Activated naive CD8-positive, alpha-beta T cell treated with anti-CD3 and anti-CD28 coated beads for 36 hours (primary cell): ENCODE measurements at regions not wholly inside any gene's neighbourhood (a gene's known extent, or its start where the extent isn't known, plus 50 kb on each side); places are given as distances from the start of the nearest gene placed in this dataset.

Source experiments
- DNase-seq: peaks from one replicate; pipeline ENCODE4 v3.0.0; 2021
- H3K27ac Mint-ChIP-seq: one replicate; pipeline ENCODE4 v1.8.0; 2022; ENCODE audit warnings: mild to moderate bottlenecking, moderate library complexity, mixed read lengths
- H3K27me3 Mint-ChIP-seq: one replicate; pipeline ENCODE4 v1.8.0; 2022; ENCODE audit warnings: mild to moderate bottlenecking, mixed read lengths
- H3K36me3 Mint-ChIP-seq: one replicate; pipeline ENCODE4 v1.8.0; 2021; ENCODE audit warnings: mild to moderate bottlenecking, mixed read lengths
- H3K4me1 Mint-ChIP-seq: one replicate; pipeline ENCODE4 v1.8.0; 2021; ENCODE audit warnings: mixed read lengths
- H3K4me3 Mint-ChIP-seq: one replicate; pipeline ENCODE4 v1.8.0; 2022; ENCODE audit warnings: mild to moderate bottlenecking, moderate library complexity, mixed read lengths
- H3K9me3 Mint-ChIP-seq: one replicate; pipeline ENCODE4 v1.8.0; 2022; ENCODE audit warnings: mixed read lengths

- Mint-ChIP-seq H3K27ac (no peak overlapping the region), H3K36me3 (no peaks in the 10 kb centered on the region), H3K27me3 (no peaks in the 10 kb centered on the region), H3K4me1 (no peaks in the 10 kb centered on the region), H3K4me3 (no peak overlapping the region), H3K9me3 (peaks cover 10% of the 10 kb centered on the region)
- DNase-seq: no peak
Measured at GRCh38 chr22:48660104-48660789, 1167.4 kb downstream of the BRD1 start.

GRCh38 chr22:48659404-48659996, 1168.2 kb downstream of the BRD1 start:
- Mint-ChIP-seq H3K27me3 (no peaks in the 10 kb centered on the region), H3K9me3 (peaks cover 9% of the 10 kb centered on the region), H3K4me3 (no peak overlapping the region), H3K27ac (no peak overlapping the region), H3K4me1 (no peaks in the 10 kb centered on the region), H3K36me3 (no peaks in the 10 kb centered on the region)
- DNase-seq: no peak

- H3K4me3 Mint-ChIP-seq: no peak overlapping the region
- H3K27me3 Mint-ChIP-seq: no peaks in the 10 kb centered on the region
- H3K27ac Mint-ChIP-seq: no peak overlapping the region
- H3K9me3 Mint-ChIP-seq: peaks cover 3% of the 10 kb centered on the region
- H3K36me3 Mint-ChIP-seq: no peaks in the 10 kb centered on the region
- no peak for DNase-seq
- no peaks in the 10 kb centered on the region for H3K4me1 Mint-ChIP-seq
Measured at GRCh38 chr22:48658871-48659270, 1168.8 kb downstream of the BRD1 start.

DNA sequence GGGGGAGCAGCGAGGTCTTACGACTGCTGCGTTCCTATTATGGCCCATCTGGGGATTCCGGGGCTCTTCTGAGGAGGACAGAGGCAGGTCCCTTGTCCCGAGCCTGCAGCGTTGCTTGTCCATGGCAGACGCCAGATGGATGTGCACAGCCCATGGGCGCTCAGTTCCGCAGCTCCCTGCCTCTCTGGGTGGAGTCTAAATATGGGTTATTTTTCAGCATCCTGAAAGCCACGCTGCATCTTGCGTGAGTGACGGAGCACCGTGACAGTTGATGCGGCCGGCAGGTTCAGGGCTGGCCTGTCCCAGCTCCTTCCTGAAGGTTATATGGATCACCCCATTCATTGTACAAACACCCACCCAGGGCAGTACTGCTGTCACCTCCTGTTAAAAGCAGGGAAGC, 1169.4 kb downstream of the BRD1 start:
- H3K9me3 Mint-ChIP-seq: no peaks in the 10 kb centered on the region
- no peaks in the 10 kb centered on the region for H3K36me3 Mint-ChIP-seq
- H3K4me1 Mint-ChIP-seq: no peaks in the 10 kb centered on the region
- H3K27me3 Mint-ChIP-seq: no peaks in the 10 kb centered on the region
- no peak overlapping the region for H3K27ac Mint-ChIP-seq
- H3K4me3 Mint-ChIP-seq: no peak overlapping the region
- DNase-seq: no peak

GRCh38 chr22:48654492-48654891, 1173.2 kb downstream of the BRD1 start:
- no peaks in the 10 kb centered on the region for H3K27me3 Mint-ChIP-seq
- H3K27ac Mint-ChIP-seq: no peak overlapping the region
- no peaks in the 10 kb centered on the region for H3K36me3 Mint-ChIP-seq
- no peaks in the 10 kb centered on the region for H3K4me1 Mint-ChIP-seq
- DNase-seq: no peak
- H3K9me3 Mint-ChIP-seq: no peaks in the 10 kb centered on the region
- H3K4me3 Mint-ChIP-seq: no peak overlapping the region

- DNase-seq: no peak
- Mint-ChIP-seq H3K36me3 (no peaks in the 10 kb centered on the region), H3K4me1 (no peaks in the 10 kb centered on the region), H3K4me3 (no peak overlapping the region), H3K9me3 (no peaks in the 10 kb centered on the region), H3K27me3 (no peaks in the 10 kb centered on the region), H3K27ac (no peak overlapping the region)
Measured at GRCh38 chr22:48653929-48654328, 1173.7 kb downstream of the BRD1 start.

GRCh38 chr22:48653306-48653705, 1174.4 kb downstream of the BRD1 start:
- Mint-ChIP-seq H3K27ac (no peak overlapping the region), H3K4me3 (no peak overlapping the region), H3K36me3 (no peaks in the 10 kb centered on the region)

DNA sequence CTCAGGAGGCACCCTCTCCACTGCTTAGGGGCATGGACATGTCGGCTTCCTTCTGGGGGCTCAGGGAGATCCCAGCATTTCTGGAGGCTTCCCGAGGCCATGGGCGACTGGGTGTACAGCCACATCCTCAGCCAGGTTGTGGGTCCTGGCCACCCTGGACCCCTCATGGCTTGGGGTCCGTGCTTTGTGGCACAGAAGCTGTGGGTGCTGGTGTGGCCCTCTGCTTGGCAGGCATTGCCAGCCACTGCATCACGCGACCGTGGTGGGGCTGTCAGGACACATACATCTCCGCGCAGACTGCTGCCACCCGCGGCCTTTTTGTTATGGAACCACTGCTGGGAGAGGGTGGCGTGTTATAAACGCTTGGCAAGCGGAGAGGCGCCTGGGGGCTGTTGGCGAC, 1174.9 kb downstream of the BRD1 start:
- Mint-ChIP-seq H3K4me3 (no peak overlapping the region), H3K36me3 (no peaks in the 10 kb centered on the region), H3K27ac (no peak overlapping the region), H3K27me3 (no peaks in the 10 kb centered on the region), H3K9me3 (no peaks in the 10 kb centered on the region), H3K4me1 (no peaks in the 10 kb centered on the region)
- no peak for DNase-seq

More at GRCh38 chr22:48653306-48653705, 1174.4 kb downstream of the BRD1 start:
- H3K4me1 Mint-ChIP-seq: no peaks in the 10 kb centered on the region
- H3K27me3 Mint-ChIP-seq: no peaks in the 10 kb centered on the region
- no peak for DNase-seq
- no peaks in the 10 kb centered on the region for H3K9me3 Mint-ChIP-seq

DNA sequence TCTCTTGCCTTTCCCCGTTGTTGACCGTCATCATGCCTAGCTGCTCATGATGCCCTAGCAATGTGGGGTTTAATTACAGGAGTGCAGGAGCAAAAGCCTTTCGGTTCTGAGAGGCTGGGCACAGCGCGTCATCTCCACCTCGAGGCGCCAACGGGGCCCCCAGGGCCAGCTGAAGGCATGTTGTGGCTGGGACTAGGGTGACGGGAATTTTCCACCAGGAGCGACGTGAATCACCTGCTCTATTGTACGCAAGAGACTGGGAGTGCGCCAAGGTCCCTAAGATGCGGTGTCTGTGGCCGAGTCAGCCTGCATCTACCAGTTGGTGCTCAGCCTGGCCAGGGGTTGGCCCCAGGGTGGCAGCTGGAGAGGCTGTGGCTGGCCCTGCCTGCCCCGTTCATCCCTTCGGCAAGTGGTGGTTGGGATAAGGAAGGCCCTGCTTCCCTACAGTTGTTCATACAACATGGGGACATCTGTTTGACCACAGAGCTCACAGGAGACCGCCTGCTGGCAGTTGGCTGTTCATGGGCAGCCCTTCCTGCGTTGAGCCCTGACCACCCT, 1175.6 kb downstream of the BRD1 start:
- H3K9me3 Mint-ChIP-seq: no peaks in the 10 kb centered on the region
- H3K4me1 Mint-ChIP-seq: no peaks in the 10 kb centered on the region
- DNase-seq: no peak
- H3K27me3 Mint-ChIP-seq: no peaks in the 10 kb centered on the region
- H3K36me3 Mint-ChIP-seq: no peaks in the 10 kb centered on the region
- peak overlapping the region; percentile 3 for H3K27ac Mint-ChIP-seq
- no peak overlapping the region for H3K4me3 Mint-ChIP-seq

DNA sequence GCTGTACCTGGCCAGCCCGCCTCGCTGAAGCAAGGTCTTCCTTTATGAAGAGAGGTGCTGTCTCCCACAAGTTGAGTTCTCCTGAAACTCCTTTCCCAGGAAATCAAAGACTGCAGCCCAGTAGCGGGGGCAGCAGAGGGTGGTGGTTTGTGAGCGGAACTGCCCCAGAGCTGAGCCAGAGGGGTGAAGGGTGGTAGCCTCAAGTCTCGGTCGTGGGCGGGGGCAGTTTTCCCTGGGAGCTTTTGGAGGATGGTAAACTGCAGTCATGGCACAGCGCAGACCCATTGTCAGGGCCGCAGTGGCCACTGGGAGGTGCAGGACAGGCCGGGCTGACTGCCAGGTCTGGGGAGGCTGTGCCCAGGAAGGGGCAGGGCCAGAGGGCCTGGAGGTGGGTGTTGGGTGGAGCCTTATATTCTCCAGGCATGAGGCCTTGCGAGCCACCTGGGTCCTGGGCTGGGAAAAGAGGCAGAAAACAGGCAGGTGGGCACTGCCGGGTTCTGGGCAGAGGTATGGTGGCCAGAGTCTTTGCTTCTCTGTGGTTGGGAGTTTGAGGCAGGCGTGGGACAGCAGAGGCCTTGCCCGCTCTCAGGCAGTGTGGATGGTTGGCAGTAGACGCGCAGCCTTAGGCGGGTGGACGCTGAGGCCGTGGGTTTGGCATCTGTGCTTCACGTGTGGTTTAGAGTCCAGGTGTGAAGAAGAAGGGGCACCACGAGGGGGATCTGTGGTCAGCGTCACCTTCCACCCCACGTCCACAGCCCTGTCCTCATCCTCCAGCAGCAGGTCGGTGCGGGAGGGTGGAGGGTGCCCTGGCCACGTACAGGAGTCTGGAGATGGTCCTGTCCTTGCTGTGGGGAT, 1176.4 kb downstream of the BRD1 start:
- H3K4me3 Mint-ChIP-seq: no peak overlapping the region
- no peaks in the 10 kb centered on the region for H3K9me3 Mint-ChIP-seq
- H3K27ac Mint-ChIP-seq: no peak overlapping the region
- H3K36me3 Mint-ChIP-seq: no peaks in the 10 kb centered on the region
- DNase-seq: no peak
- no peaks in the 10 kb centered on the region for H3K27me3 Mint-ChIP-seq
- H3K4me1 Mint-ChIP-seq: no peaks in the 10 kb centered on the region

GRCh38 chr22:48650323-48651035, 1177.2 kb downstream of the BRD1 start:
- Mint-ChIP-seq H3K27ac (no peak overlapping the region), H3K9me3 (no peaks in the 10 kb centered on the region), H3K4me3 (no peak overlapping the region), H3K36me3 (no peaks in the 10 kb centered on the region), H3K4me1 (no peaks in the 10 kb centered on the region), H3K27me3 (no peaks in the 10 kb centered on the region)
- DNase-seq: no peak

- Mint-ChIP-seq H3K9me3 (no peaks in the 10 kb centered on the region), H3K27ac (no peak overlapping the region), H3K27me3 (no peaks in the 10 kb centered on the region), H3K4me1 (no peaks in the 10 kb centered on the region), H3K36me3 (no peaks in the 10 kb centered on the region), H3K4me3 (no peak overlapping the region)
- DNase-seq: no peak
Measured at GRCh38 chr22:48649466-48649865, 1178.2 kb downstream of the BRD1 start.

- no peak for DNase-seq
- Mint-ChIP-seq H3K4me3 (no peak overlapping the region), H3K27ac (no peak overlapping the region), H3K27me3 (no peaks in the 10 kb centered on the region), H3K9me3 (no peaks in the 10 kb centered on the region), H3K4me1 (no peaks in the 10 kb centered on the region), H3K36me3 (no peaks in the 10 kb centered on the region)
Measured at GRCh38 chr22:48649031-48649430, 1178.6 kb downstream of the BRD1 start.

GRCh38 chr22:48647606-48648515, 1179.8 kb downstream of the BRD1 start:
- Mint-ChIP-seq H3K27me3 (no peaks in the 10 kb centered on the region), H3K9me3 (no peaks in the 10 kb centered on the region), H3K27ac (no peak overlapping the region), H3K36me3 (no peaks in the 10 kb centered on the region), H3K4me3 (no peak overlapping the region), H3K4me1 (no peaks in the 10 kb centered on the region)
- no peak for DNase-seq
